Activated CD4-positive, alpha-beta T cell treated with anti-CD3 and anti-CD28 coated beads, Interleukin-2, Interleukin-4, amounts not matched to agents 100 ng/mL and 50 ng/mL, durations not matched to agents 16 hours and 8 hours (primary cell): ENCODE measurements at regions not wholly inside any gene's neighbourhood (a gene's known extent, or its start where the extent isn't known, plus 50 kb on each side); places are given as distances from the start of the nearest gene placed in this dataset.
A peak's percentile ranks its signal among the peaks of the same experiment; 100 is the strongest.

Experiments
- DNase-seq: peaks from one replicate; pipeline ENCODE4 v3.0.0-alpha.2; 2020; ENCODE audit warnings: low spot score

- no peak for DNase-seq
Observed at GRCh38 chr2:60321816-60322215, 231.6 kb downstream of the BCL11A start.

- DNase-seq, result no peak
Observed at GRCh38 chr2:60320724-60321123, 232.7 kb downstream of the BCL11A start.

- no peak for DNase-seq
Observed at GRCh38 chr2:60319031-60319547, 234.4 kb downstream of the BCL11A start.

- no peak for DNase-seq
Observed at GRCh38 chr2:60318544-60318943, 234.9 kb downstream of the BCL11A start.

- DNase-seq, result no peak
Observed at GRCh38 chr2:60317844-60318243, 235.6 kb downstream of the BCL11A start.

GRCh38 chr2:60317034-60317386 lies 236.4 kb downstream of the BCL11A start:
- DNase-seq, result no peak

GRCh38 chr2:60316381-60317033 lies 236.9 kb downstream of the BCL11A start:
- DNase-seq, result no peak

GRCh38 chr2:60313470-60314172 lies 239.8 kb downstream of the BCL11A start:
- DNase-seq, result no peak

GRCh38 chr2:60312618-60313017 lies 240.8 kb downstream of the BCL11A start:
- peak; percentile 39 for DNase-seq

GRCh38 chr2:60311524-60311923 lies 241.9 kb downstream of the BCL11A start:
- DNase-seq, result peak; percentile 19

- DNase-seq, result no peak
Observed at GRCh38 chr2:60309941-60310660, 243.4 kb downstream of the BCL11A start.

- DNase-seq, result no peak
Observed at GRCh38 chr2:60309336-60309735, 244.1 kb downstream of the BCL11A start.

GRCh38 chr2:60306267-60306861 lies 247.1 kb downstream of the BCL11A start:
- DNase-seq, result no peak

GRCh38 chr2:60303680-60304079 lies 249.8 kb downstream of the BCL11A start:
- no peak for DNase-seq

- DNase-seq, result no peak
Observed at GRCh38 chr2:60302377-60303126, 250.9 kb downstream of the BCL11A start.

GRCh38 chr2:60301726-60302125 lies 251.7 kb downstream of the BCL11A start:
- no peak for DNase-seq

GRCh38 chr2:60299179-60299578 lies 254.3 kb downstream of the BCL11A start:
- no peak for DNase-seq

- DNase-seq, result no peak
Observed at GRCh38 chr2:60298006-60298696, 255.3 kb downstream of the BCL11A start.

- no peak for DNase-seq
Observed at GRCh38 chr2:60297296-60298005, 256.0 kb downstream of the BCL11A start.

GRCh38 chr2:60296219-60296955 lies 257.1 kb downstream of the BCL11A start:
- DNase-seq, result no peak
